GM18870 (cell line): ENCODE measurements at regions not wholly inside any gene's neighbourhood (a gene's known extent, or its start where the extent isn't known, plus 50 kb on each side); places are given as distances from the start of the nearest gene placed in this dataset.
A peak's percentile ranks its signal among the peaks of the same experiment; 100 is the strongest.

ENCODE experiments used
- ATAC-seq: cut with Tn5 transposase; IDR thresholded peaks from one replicate; pipeline ENCODE4 v1.9.1; 2021; ENCODE audit warnings: moderate library complexity; ENCODE audit not compliant: unreplicated experiment

DNA sequence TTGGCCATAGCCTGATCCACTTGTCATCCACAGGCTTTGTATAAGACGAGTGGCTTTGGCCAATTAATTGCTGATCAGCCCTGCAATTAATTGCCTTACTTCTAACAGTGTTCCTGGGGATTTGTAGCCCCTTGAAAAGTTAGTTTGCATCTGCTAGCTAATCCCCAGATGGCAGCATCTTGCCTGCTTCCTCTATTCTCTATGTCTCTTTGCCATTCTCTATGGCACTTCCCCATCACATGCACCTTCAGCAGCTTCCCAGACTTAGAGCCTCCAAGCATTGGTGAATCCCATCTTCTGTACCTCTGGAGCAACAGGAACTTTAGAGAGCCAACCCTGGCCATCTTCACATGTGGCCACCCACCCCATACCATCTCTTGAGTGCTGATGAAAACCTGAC is 197.0 kb upstream of the DMAC1 start:
- no peak for ATAC-seq

DNA sequence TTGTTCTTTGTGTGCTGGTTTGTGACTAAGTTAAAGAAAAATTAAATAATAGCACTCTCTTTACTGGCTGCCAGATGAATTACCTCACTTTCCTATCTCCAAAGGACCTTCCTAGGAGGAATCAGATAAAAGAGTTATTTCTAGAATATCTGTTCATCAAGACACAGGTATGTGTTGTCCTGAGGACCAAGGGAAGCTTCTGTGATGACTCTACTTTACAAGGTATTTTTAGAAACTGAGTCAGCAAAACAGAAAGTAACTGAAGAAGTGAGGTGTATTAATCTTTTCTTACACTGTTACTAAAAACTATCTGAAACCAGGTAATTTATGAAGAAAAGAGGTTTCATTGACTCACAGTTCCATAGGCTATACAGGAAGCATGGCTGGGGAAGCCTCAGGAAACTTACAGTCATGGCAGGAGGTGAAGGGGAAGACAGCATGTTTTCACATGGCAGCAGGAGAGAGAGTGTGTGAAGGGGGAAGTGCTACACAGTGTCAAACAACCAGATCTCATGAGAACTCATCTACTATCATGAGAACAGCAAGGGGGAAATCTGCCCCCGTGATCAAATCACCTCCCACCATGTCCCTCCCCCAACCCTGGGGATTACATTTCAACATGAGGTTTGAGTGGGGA is 189.2 kb upstream of the DMAC1 start:
- no peak for ATAC-seq

DNA sequence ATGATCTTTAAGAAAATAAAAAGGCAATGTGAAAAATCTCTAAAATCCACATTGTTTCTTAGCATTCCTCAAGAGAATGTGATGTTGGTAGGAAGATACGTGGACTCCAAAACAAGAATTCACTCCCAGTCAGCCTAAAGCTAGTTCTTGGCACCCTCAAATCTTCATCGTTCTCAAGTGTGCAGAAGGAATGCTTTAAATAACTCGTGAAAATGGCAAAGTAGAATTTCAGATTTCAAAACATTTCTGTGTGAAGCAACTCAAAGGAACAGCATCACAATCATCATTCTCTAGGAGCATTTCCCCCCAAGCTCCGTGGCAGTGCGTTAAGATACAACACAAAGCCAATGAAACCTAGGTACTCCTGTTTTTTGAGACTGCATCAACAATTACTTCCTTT is 185.1 kb upstream of the DMAC1 start:
- no peak for ATAC-seq

DNA sequence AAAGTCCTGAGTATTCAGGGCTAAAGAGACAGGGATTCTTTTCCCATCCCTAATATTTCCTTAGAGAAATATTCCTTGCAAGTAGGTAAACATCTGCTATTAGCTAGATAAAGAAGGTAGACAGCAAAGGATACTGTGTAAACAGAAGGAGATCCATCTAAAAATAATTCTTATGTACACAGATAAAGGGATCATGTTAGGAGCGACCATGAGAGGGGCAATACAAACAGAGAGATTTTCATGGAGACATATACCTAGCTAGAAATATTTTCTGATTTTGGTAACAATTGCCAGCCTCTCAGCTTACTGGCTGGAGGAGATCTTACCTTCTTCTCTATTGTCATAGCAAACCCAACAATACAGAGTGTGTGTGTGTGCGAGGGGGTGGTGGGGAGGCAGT is 184.6 kb upstream of the DMAC1 start:
- ATAC-seq: no peak

DNA sequence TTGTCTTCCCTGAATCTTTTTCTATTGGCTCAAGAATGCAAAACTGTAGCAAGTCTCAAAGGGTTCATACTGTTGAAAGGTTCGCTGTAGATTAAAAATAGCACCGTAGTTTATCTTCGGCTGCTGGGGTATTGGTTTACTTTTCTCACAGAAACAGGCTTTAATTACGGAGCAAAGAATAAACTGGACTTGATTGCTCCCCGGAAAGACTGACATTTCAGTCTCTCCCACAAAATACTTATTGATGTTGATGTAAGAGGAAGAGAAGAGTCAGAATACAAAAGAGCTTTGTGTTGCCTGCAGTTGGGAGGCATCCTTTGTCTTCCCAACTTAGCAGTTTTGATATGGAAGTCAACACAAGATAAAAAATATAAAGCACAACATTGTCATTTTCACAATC is 183.9 kb upstream of the DMAC1 start:
- ATAC-seq: no peak

DNA sequence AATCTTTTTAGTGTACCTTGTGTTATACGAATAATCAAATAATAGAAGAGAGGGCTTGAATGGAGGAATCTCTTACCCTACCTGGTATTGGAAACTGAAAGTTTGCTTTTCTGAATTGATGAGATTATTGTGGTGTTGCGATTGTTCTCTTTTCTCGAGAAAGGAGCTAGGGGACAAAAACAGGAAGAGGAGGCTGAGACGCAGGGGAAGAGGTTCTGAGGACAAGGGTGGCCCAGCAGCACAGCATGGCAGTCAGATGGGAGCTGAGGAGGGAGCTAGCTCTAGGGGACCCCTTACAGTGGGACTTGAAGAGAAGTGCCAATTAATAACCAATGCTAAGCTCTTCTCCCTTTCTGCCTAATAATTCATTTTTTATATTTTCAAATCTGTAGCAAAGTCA is 183.3 kb upstream of the DMAC1 start:
- no peak for ATAC-seq

DNA sequence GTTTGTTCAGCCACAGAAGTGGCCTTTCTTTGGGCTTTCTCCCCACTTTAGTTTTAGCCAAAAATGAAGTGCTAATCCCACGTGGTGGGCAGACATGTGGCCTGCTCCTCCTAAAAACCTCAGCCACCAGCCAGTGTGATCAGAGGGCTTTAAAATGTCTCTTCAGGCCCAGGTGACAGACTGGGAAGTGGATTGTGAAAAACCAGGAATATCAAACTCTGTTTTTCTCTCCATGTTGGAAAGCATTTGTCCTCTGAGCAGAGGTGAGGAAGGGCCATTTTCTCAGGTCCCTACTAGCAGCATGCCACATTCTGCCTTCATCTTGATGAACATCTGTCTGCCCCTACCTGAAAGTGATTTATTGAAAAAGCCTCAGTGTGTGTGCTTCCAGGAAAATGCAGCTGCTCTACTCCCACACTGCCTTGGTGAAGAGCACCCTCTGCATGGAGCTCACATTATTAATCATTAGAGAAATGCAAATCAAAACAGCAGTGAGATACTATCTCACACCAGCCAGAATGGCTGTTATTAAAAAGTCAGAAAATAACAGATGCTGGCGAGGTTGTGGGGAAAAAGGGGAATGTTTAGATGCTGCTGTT is 181.2 kb upstream of the DMAC1 start:
- no peak for ATAC-seq

DNA sequence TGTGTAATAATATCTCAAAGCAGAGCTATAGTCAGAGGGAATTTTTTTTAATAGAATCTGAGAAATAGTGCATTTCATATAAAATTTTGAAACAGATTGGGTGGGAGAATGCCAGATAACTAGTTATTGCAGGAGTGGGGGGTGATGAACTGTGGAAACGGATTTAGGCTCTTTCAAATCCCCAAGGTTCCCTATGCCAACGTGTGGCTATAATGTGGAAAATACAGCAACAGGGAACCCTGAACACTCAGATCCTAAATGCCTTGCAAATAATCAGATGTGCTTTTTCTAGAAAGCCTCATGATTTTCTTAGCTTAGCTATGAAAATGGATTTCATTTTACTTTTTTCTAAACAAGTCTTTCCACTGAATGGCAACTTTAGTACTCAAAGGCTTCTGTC is 180.5 kb upstream of the DMAC1 start:
- no peak for ATAC-seq

DNA sequence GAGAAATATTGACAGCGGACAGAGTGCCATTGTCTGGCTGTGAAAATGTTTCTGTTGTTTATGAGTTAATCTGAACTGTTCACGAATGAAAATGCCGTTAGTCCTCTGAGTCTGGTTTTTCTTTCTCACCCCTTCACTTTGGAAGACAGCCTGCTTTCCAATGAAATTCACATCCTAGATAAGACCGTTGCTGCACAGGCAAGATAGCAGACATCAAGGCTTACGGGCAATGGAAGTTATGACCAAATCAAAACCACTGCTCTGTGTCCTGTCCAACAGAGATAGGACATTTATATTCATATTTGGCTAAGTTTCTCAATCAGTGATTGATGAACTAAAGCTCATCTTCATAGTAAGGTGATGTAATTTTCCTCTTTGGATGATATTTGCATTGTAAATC is 180.0 kb upstream of the DMAC1 start:
- no peak for ATAC-seq

DNA sequence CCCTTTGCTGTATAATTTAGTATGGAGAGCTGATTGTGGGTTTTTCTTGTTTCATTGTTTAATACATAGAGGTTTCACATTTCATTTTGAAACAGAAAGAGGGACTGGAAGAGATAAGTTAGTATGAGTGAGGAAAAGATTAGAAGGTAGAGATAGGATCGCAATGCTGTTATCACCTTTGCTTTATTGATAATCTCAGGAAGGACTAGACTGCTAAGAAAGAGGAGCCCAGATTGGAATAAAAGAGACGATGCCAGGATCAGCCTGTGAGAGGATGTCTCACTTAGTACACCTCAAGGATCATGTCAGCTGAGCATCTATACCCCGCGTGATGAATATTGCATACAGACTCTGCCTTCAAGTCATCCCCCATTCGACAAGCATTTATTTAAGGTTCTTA is 178.0 kb upstream of the DMAC1 start:
- no peak for ATAC-seq

DNA sequence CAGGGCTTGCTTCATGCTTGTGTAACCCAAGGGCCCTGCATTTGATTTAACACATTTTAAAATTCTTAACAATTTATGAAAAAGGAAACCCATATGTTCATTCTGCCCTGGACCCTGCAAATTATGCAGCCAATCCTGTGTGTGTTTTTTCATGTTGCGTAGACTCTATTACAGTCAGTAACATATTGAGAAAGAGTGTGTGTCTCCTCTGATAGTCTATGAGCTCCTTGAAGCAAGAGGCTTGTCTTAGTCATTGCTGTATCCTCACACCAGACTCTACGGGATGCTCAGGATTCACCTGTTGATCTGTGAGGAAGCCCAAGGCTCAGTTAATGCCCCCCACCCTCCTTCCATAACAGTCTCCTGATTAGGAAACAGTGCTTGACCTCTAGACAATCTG is 177.3 kb upstream of the DMAC1 start:
- ATAC-seq: no peak

DNA sequence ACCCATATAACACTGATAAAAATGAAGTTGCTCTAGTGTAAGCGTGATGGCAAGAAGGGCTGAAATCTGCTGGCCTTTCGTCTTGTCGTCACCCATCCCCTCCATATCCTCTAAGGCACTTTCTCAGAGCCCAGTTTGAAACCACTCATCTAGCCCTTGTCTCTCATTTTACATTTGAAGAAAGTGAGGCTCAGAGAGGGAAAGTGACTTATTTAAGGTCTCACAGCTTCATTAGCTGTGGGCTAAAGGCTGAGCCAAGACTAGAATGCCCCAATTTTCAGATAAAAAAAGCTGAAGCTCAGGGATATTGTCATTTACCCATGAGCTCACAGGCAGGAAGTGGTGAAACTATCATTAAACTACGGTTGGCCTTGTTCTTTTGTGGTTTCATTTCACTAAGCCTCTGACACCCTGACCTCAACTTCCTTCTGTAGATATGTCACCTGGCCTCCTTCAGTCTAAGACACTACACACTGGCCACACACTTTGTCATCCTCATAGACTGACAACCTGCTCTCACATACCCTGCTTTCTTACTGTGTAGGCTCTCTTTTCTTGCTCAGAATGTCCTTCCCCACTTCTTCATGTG is 176.7 kb upstream of the DMAC1 start:
- peak; percentile 99 for ATAC-seq

DNA sequence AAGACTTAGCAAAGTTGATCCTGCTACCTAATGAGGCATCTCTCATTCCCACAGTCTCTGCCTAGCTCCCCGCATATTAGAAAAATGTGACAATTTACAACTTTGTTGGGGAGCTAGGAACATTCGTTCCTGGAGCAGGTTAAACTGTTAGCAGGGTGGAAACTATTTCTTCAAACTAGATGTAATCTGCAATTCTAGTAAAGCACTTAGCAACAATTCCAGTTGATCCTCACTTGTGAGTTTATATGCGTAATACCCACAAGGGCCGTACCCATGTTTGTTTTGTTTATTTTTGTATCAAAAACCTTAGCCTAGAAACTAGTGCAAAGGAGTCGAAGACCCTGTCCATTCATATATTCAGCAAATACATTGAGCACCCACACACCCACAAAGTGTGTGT is 175.8 kb upstream of the DMAC1 start:
- no peak for ATAC-seq

DNA sequence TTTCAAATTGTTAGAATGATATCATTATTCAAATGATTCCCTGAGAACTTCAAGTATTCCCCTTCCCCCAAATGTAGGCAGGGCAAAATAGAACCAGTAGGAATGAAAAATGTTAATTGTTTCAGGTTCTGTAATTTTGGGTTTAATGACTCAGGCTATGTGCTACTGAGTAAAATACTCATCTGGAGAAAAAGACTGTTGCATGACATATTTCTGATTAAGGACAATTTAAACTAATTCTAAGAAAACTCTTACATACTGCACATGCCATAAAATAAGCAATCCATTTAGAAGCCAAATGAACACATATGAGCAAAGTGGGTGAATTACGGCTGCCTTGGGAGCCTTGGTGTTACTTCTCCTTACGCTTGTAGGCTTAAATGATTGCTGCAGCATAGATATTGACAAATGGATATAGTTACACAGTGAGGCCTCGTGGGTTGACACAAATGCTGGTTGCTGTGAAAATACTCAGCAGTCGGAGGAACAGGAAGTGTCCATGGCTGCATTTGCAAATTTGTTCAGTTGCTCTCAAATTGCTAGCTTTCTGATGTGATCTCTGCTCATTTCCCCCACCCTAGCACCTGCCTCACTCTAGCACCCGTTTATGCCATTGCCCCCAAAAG is 174.9 kb upstream of the DMAC1 start:
- no peak for ATAC-seq

DNA sequence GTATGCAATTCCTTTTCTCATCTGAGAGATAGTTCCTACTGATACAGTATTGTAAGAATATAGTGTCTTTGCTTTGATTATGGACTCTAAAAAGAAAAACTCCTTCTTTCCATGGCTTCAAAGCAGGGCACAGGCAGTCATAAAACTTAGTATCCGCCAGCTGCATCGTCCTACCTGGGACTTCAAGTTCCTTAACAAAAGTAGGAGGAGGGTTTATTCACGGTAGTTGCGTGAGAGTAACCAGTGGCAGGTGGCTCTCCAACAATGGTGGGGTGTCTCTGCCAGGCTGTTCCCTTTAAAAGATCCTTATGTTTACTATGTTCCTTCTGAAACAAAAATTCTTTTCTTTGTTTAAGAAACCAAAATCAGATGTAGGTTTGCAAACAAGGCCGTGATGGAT is 173.5 kb upstream of the DMAC1 start:
- no peak for ATAC-seq

DNA sequence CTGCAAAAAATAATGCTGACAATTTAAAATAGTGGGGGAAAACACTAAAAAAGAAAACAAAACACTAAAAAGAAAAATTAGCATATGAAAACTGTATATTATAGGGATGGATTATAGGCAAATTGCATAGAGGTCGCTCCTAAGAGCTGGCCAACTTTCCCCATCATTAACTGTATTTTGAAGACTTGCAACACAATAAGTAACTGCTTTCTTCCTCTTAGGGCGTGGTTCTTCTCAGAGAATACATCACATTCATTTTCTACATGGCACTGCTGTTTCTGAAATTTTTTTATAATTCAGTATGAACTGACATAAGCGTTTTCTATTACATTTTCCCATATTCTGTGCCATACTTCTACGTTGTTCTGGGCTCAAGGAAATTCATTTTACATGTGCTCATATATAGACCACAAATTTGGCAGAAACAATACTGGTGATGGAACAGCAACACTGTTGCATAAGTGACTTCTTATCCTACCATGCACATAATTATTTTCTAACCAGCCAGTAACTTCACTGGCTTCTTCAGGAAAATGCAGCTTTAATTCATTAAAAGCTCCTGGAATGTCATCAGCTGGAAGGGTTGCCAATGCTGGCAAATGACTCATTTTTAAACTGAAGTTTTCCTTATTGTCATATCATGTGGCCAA is 171.2 kb upstream of the DMAC1 start:
- no peak for ATAC-seq

DNA sequence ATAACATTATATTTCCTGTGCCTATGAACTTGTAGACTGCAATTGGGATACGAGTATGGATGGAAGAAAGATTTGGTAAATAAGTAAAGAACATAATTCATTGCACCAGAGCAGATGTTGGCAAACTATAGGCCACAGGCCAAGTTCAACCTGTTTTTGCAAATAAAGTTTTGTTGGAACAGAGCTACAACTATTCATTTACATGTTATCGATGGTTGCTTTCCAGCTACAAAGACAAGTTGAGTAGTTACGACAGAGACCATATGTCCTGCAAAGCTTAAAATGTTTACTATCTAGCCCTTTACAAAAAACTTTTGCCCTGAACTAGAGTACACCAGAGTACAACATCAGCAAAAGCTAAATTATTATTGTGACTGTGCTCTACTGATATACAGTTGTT is 169.1 kb upstream of the DMAC1 start:
- no peak for ATAC-seq

DNA sequence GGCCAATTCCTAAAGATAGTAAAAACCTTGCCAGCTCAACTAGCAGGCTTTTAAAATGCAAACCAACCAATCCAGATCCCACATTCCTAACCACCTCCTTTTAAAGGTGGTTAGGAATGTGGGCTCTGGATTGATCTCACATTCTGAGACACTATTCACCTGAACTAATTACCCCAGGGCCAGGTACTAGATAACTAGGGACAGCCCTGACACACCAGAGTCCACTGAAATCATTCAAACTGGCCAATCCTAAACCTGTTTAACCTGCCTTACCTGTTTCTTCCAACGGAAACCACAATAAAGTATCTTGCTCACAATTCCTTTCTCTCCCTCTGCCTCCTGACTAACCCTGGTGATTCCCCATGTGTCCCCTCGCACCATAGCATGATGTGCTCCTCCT is 168.3 kb upstream of the DMAC1 start:
- ATAC-seq: no peak

DNA sequence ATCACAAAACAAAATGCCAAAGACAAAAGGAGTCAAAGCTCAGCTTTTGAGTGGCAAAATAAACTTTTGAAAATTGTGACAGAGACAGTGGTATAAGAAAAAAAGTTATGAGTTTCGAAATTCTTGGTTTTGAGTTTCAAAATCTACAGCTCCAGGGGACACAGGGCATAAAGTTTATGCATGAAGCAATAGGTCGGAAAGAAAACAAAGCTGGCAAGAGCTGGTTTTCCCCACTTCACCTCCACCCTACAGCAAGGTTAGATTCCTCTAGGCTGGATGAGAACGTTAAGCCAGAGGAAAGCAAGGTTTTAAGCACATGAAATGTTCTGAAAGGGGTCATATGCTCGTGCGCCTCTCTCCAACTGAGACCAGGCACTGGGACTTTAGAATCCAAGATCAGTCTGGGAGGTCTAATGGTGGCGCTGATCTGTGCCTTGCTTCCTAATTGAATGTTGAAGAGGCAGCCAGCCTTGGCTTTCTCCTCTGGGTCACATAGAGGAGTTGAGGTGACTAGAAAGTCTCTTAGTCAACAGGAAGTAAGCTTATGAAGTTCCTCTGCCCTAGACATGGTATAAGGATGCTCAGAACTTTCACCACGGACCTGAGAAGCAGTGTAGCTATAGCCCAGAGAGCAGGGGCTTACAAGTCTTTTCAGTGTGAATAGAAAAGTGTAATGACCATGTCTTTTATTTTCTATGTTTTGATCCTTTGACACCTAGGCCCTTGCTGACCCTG is 167.7 kb upstream of the DMAC1 start:
- ATAC-seq: no peak

DNA sequence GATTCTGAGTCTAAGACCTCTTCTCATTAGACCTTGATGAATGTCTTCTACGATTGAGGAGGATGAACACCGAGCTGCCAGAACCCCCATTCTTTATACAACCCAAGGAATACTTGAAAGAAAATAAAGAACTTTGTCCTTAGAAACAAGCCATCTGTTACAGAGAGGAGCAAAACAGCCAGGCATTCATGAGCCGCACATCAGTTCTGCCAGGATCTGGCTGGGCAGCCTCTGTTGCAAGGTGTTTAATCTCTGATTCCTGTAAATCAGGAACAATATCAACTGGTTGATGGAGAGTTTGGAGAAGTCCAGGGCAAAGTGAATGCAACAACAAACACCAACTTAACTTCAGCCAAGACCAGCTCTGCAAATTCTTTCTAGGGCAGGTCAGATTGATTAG is 165.5 kb upstream of the DMAC1 start:
- no peak for ATAC-seq

DNA sequence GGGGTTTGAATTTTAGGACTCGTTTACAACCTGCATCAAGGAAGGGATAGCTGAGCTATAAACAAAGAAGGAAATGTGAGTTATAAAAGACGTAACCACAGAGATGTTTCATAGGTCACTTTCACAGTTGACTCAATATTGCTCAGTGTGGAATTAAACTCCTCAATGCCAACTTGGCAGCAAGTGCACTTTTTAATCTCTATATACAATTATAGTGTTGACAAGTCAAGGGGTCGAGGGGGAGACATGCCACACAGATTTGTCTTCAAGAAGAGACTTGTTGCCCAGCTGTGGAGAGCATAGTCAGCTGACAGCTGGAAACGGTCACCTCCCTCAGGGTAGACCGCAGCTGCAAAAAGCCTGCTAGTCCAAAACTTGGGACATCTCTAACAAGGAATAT is 163.4 kb upstream of the DMAC1 start:
- no peak for ATAC-seq
